ENCODE measurements at regions not wholly inside any gene's neighbourhood (a gene's known extent, or its start where the extent isn't known, plus 50 kb on each side); places are given as distances from the start of the nearest gene placed in this dataset.

GRCh38 chr10:118518095-118518494, 77.4 kb downstream of the PRLHR start:
- TF ChIP-seq, protein P1, sequence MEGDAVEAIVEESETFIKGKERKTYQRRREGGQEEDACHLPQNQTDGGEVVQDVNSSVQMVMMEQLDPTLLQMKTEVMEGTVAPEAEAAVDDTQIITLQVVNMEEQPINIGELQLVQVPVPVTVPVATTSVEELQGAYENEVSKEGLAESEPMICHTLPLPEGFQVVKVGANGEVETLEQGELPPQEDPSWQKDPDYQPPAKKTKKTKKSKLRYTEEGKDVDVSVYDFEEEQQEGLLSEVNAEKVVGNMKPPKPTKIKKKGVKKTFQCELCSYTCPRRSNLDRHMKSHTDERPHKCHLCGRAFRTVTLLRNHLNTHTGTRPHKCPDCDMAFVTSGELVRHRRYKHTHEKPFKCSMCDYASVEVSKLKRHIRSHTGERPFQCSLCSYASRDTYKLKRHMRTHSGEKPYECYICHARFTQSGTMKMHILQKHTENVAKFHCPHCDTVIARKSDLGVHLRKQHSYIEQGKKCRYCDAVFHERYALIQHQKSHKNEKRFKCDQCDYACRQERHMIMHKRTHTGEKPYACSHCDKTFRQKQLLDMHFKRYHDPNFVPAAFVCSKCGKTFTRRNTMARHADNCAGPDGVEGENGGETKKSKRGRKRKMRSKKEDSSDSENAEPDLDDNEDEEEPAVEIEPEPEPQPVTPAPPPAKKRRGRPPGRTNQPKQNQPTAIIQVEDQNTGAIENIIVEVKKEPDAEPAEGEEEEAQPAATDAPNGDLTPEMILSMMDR (IDR thresholded peaks at IDR 0.05): no peak
- TF ChIP-seq POLR2A (IDR thresholded peaks at IDR 0.05): no peak
